HepG2 (cell line): ENCODE measurements at regions not wholly inside any gene's neighbourhood (a gene's known extent, or its start where the extent isn't known, plus 50 kb on each side); places are given as distances from the start of the nearest gene placed in this dataset.

Experiments
- ATAC-seq: fragments of 200-7000 bp; cut with Tn5 transposase; 3 replicates; pipeline ENCODE4 v1.9.1; 2020; ENCODE audit warnings: mild to moderate bottlenecking, moderate library complexity
- BruUV-seq: library from RNA; stranded (reverse); fragments of 400-500 nt; replicated peaks from 2 replicates; lab custom pipeline; 2021; lab: Mats Ljungman, UMichigan
- CTCF ChIA-PET: fragments of 300-600 bp; formaldehyde crosslinking; extraction: SDS; loops from one replicate; lab custom pipeline; 2021; ENCODE audit warnings: low total read pairs, inconsistent platforms, low intra/inter-chr PET ratio; lab: Yijun Ruan, JAX
- POLR2A ChIA-PET: fragments of 350-600 bp; sonication (Branson Sonifier 250); formaldehyde crosslinking; loops from one replicate; lab custom pipeline; 2020; ENCODE audit warnings: antibody characterized with exemption, inconsistent platforms; lab: Yijun Ruan, JAX
- DNase-seq: peaks from one replicate; pipeline ENCODE4 v3.0.0-alpha.2; 2015; ENCODE audit warnings: low spot score
- FAIRE-seq: peaks from 3 replicates; lab custom pipeline; 2011; peaks lifted over from hg19 to GRCh38; lab: Jason Lieb, UNC
- H2AFZ ChIP-seq: one replicate; pipeline ENCODE4 v1.6.1; 2011; ENCODE audit warnings: low read length, inconsistent platforms
- H3K27ac ChIP-seq: fragments of 300-600 bp; 3 replicates; pipeline ENCODE4 v1.8.0; 2011; ENCODE audit warnings: mixed run types, mild to moderate bottlenecking, mixed read lengths, low read length, inconsistent platforms; ENCODE audit not compliant: insufficient read depth; ENCODE audit errors: extremely low read length
- H3K27me3 ChIP-seq, 2 experiments: fragments of 200-600 bp in 1 of 2; 2 replicates in 1 of 2; 3 replicates in 1 of 2; pipeline versions ENCODE4 v1.6.0 to v1.8.0; 2011; ENCODE audit warnings: low read length in 2 of 2, mild to moderate bottlenecking in 2 of 2, moderate library complexity in 2 of 2, inconsistent platforms in 1 of 2; ENCODE audit not compliant: insufficient read depth in 2 of 2, control insufficient read depth in 1 of 2
- H3K36me3 ChIP-seq, 2 experiments: fragments of 200-600 bp in 1 of 2; replicated peaks in 1 of 2; 2 replicates in 1 of 2; 3 replicates in 1 of 2; pipeline versions ENCODE4 v1.5.1 to v1.8.0; 2011; ENCODE audit warnings: low read length in 2 of 2, inconsistent platforms in 1 of 2; ENCODE audit not compliant: insufficient read depth in 2 of 2, control insufficient read depth in 1 of 2
- H3K4me1 ChIP-seq: 2 replicates; pipeline ENCODE4 v1.5.1; 2012; ENCODE audit warnings: low read length, inconsistent platforms; ENCODE audit not compliant: insufficient read depth
- H3K4me2 ChIP-seq: 2 replicates; pipeline ENCODE4 v1.6.0; 2011; ENCODE audit warnings: low read depth, low read length, inconsistent platforms
- H3K4me3 ChIP-seq, 3 experiments: fragments of 200-600 bp in 1 of 3; sonication (generic), shearing (Covaris generic) in 1 of 3; replicated peaks in 1 of 3; 2 replicates each; pipeline ENCODE4 v1.5.1; 2011 to 2016; ENCODE audit warnings: low read length in 3 of 3, inconsistent platforms in 2 of 3, low read depth in 2 of 3, mild to moderate bottlenecking in 2 of 3, control low read depth in 1 of 3, mixed read lengths in 1 of 3; ENCODE audit not compliant: insufficient read depth in 1 of 3
- H3K79me2 ChIP-seq: one replicate; pipeline ENCODE4 v1.6.1; 2011; ENCODE audit warnings: low read length, inconsistent platforms; ENCODE audit not compliant: insufficient read depth
- H3K9ac ChIP-seq: 2 replicates; pipeline ENCODE4 v1.6.0; 2011; ENCODE audit warnings: mild to moderate bottlenecking, low read depth, low read length, inconsistent platforms; ENCODE audit not compliant: insufficient read depth
- H3K9me3 ChIP-seq: 2 replicates; pipeline ENCODE4 v1.5.1; 2012; ENCODE audit warnings: mild to moderate bottlenecking, low read length
- H4K20me1 ChIP-seq: 2 replicates; pipeline ENCODE4 v1.6.0; 2011; ENCODE audit warnings: inconsistent platforms, mild to moderate bottlenecking, low read length, moderate library complexity; ENCODE audit not compliant: insufficient read depth
- CREB3 ChIP-seq: sonication (generic); formaldehyde crosslinking; IDR thresholded peaks from 2 replicates; pipeline ENCODE4 v1.5.0; 2020; ENCODE audit warnings: missing genetic modification reagents
- DNMT3B ChIP-seq: conservative IDR thresholded peaks from 2 replicates; pipeline ENCODE4 v1.6.1; 2016; ENCODE audit warnings: missing biosample characterization, control low read depth
- NR2F6 ChIP-seq, 2 experiments: IDR thresholded peaks; 2 replicates each; pipeline ENCODE4 v1.6.1; 2016; ENCODE audit warnings: antibody characterized with exemption in 1 of 2, mild to moderate bottlenecking in 1 of 2
- ZNF563 ChIP-seq: sonication (generic); formaldehyde crosslinking; IDR thresholded peaks from 2 replicates; pipeline ENCODE4 v1.8.0; 2022; ENCODE audit warnings: mild to moderate bottlenecking, moderate library complexity, missing genetic modification reagents
- ZNF597 ChIP-seq: sonication (generic); formaldehyde crosslinking; IDR thresholded peaks from 2 replicates; pipeline ENCODE4 v1.5.0; 2020; ENCODE audit warnings: missing genetic modification reagents
- ZNF770 ChIP-seq: sonication (generic); formaldehyde crosslinking; IDR thresholded peaks from 2 replicates; pipeline ENCODE4 v1.5.0; 2020; ENCODE audit warnings: mild to moderate bottlenecking, missing genetic modification reagents
- WGBS: methylation state at CpG from one replicate; pipeline ENCODE4 v1.1.6; 2017; ENCODE audit warnings: low lambda C conversion rate; 5-methylcytosine and 5-hydroxymethylcytosine counted together
- in situ Hi-C: cut with HindIII; loops from 2 replicates; pipeline ENCODE4 v1.10.0; 2017; ENCODE audit warnings: low pct_unique_long_range_greater_than_20kb; ENCODE audit not compliant: extremely low pct_ligation_motif_present
- intact Hi-C: fragments of 100-400 bp; cut with micrococcal nuclease; formaldehyde crosslinking; loops from one replicate; pipeline ENCODE4 v1.10.0; 2022; ENCODE audit not compliant: unreplicated experiment

- no peak for TF ChIP-seq ZNF770 (CRISPR knock-in tag)
- no peak for TF ChIP-seq NR2F6 (IDR thresholded peaks at IDR 0.05)
- TF ChIP-seq NR2F6 (CRISPR knock-in tag; IDR thresholded peaks at IDR 0.05) = no peak
- TF ChIP-seq CREB3 (CRISPR knock-in tag) = no peak
- no peak for TF ChIP-seq ZNF563 (CRISPR knock-in tag)
- TF ChIP-seq ZNF597 (CRISPR knock-in tag) = no peak
- TF ChIP-seq DNMT3B (CRISPR knock-in tag) = no peak
- TF ChIP-seq, all 625 proteins: peak for 0
Observed at GRCh38 chr1:2926447-2927055, 94.7 kb upstream of the ACTRT2 start.

More at GRCh38 chr1:2926447-2927055, 94.7 kb upstream of the ACTRT2 start:
- Histone ChIP-seq H3K79me2 (no peaks in the 10 kb centered on the region), H3K9me3 (no peaks in the 10 kb centered on the region), H3K36me3 (no peaks in the 10 kb centered on the region), H3K4me2 (no peak overlapping the region), H3K4me1 (no peaks in the 10 kb centered on the region), H3K27me3 (peaks cover 19 to 85% of the 10 kb centered on the region in 2 experiments), H3K27ac (no peak overlapping the region), H2AFZ (no peak overlapping the region), H3K4me3 (no peak overlapping the region), H4K20me1 (no peaks in the 10 kb centered on the region; the same call in 1 of the 2 replicates), H3K9ac (no peak overlapping the region)
- in situ Hi-C loops (no loop called here), intact Hi-C loops (no loop called here)
- no TSS peak for BruUV-seq
- ChIA-PET CTCF (no interaction called here), POLR2A (no interaction called here)
- no peak; the same call in 2 of the 3 replicates for ATAC-seq
- no peak for DNase-seq
- no peak for FAIRE-seq
- no CpG with 5 or more reads among the region's 5 CpGs for WGBS
